H1 (cell line): ENCODE measurements at regions not wholly inside any gene's neighbourhood (a gene's known extent, or its start where the extent isn't known, plus 50 kb on each side); places are given as distances from the start of the nearest gene placed in this dataset.

Source experiments
- CTCF ChIA-PET: fragments of 300-600 bp; sonication (Branson Sonifier 250); formaldehyde crosslinking; loops from one replicate; lab custom pipeline; 2021; ENCODE audit not compliant: partially characterized antibody; lab: Charles Lee
- POLR2A ChIA-PET: fragments of 300-600 bp; sonication (Branson Sonifier 250); formaldehyde crosslinking; loops from one replicate; lab custom pipeline; 2021; ENCODE audit warnings: inconsistent platforms; ENCODE audit not compliant: partially characterized antibody; lab: Charles Lee
- DNase-seq, 2 experiments: peaks; one replicate each; pipeline versions ENCODE4 v3.0.0 to v3.0.0-alpha.2; 2010 to 2022; ENCODE audit warnings: low spot score in 2 of 2, low read depth in 1 of 2, mixed read lengths in 1 of 2
- FAIRE-seq: peaks from 2 replicates; lab custom pipeline; 2011; peaks lifted over from hg19 to GRCh38; lab: Jason Lieb, UNC
- H2AFZ ChIP-seq: 2 replicates; pipeline ENCODE4 v1.8.1; 2012; ENCODE audit warnings: low read length, inconsistent platforms
- H2AK5ac ChIP-seq: 2 replicates; pipeline ENCODE4 v1.6.1; 2013; ENCODE audit warnings: low read depth, low read length
- H2BK120ac ChIP-seq: replicated peaks from 2 replicates; pipeline ENCODE3; 2013; ENCODE audit warnings: low read depth, low read length, inconsistent platforms
- H2BK12ac ChIP-seq: 2 replicates; pipeline ENCODE4 v1.6.1; 2013; ENCODE audit warnings: low read depth, low read length
- H2BK15ac ChIP-seq: 2 replicates; pipeline ENCODE4 v1.6.1; 2013; ENCODE audit warnings: low read length
- H2BK20ac ChIP-seq: 2 replicates; pipeline ENCODE4 v1.6.1; 2013; ENCODE audit warnings: low read length
- H2BK5ac ChIP-seq: 2 replicates; pipeline ENCODE4 v1.6.1; 2013; ENCODE audit warnings: low read depth, low read length
- H3K14ac ChIP-seq: 2 replicates; pipeline ENCODE4 v1.6.1; 2013; ENCODE audit warnings: inconsistent platforms; ENCODE audit not compliant: insufficient read length
- H3K18ac ChIP-seq: 2 replicates; pipeline ENCODE4 v1.6.1; 2013; ENCODE audit warnings: low read length; ENCODE audit errors: extremely low read depth
- H3K23ac ChIP-seq: 2 replicates; pipeline ENCODE4 v1.6.1; 2013; ENCODE audit warnings: inconsistent platforms; ENCODE audit not compliant: insufficient read length
- H3K23me2 ChIP-seq: 2 replicates; pipeline ENCODE4 v1.6.1; 2013; ENCODE audit warnings: low read depth, low read length
- H3K27ac ChIP-seq: 2 replicates; pipeline ENCODE4 v1.6.1; 2011; ENCODE audit warnings: low read depth, low read length, inconsistent platforms
- H3K27me3 ChIP-seq, 4 experiments: replicated peaks in 1 of 4; 1 replicate in 1 of 4; 2 replicates in 3 of 4; pipeline versions ENCODE4 v1.6.1 to v1.8.1; 2011 to 2013; ENCODE audit warnings: low read length in 3 of 4, mild to moderate bottlenecking in 3 of 4, inconsistent platforms in 2 of 4, mixed read lengths in 2 of 4, moderate library complexity in 1 of 4; ENCODE audit not compliant: control insufficient read depth in 3 of 4, insufficient read depth in 3 of 4; ENCODE audit errors: extremely low read depth in 1 of 4
- H3K36me3 ChIP-seq, 4 experiments: 2 replicates each; pipeline versions ENCODE4 v1.6.1 to v1.8.1; 2011 to 2013; ENCODE audit warnings: mild to moderate bottlenecking in 4 of 4, low read length in 3 of 4, moderate library complexity in 2 of 4, control low read depth in 1 of 4, inconsistent platforms in 1 of 4; ENCODE audit not compliant: insufficient read depth in 4 of 4, control insufficient read depth in 2 of 4
- H3K4ac ChIP-seq: replicated peaks from 2 replicates; pipeline ENCODE3; 2013; ENCODE audit warnings: low read length, low read depth, mixed read lengths, inconsistent platforms; ENCODE audit not compliant: insufficient read length
- H3K4me1 ChIP-seq, 4 experiments: replicated peaks in 1 of 4; 1 replicate in 1 of 4; 2 replicates in 3 of 4; pipeline versions ENCODE4 v1.6.1 to v1.8.1; 2011 to 2013; ENCODE audit warnings: low read length in 3 of 4, inconsistent platforms in 2 of 4, mixed read lengths in 1 of 4; ENCODE audit not compliant: insufficient read depth in 4 of 4, control insufficient read depth in 3 of 4
- H3K4me2 ChIP-seq, 2 experiments: 2 replicates each; pipeline versions ENCODE4 v1.6.1 to v1.8.1; 2011 to 2013; ENCODE audit warnings: low read depth in 2 of 2, low read length in 2 of 2, control low read depth in 1 of 2, inconsistent platforms in 1 of 2, mild to moderate bottlenecking in 1 of 2; ENCODE audit not compliant: insufficient read depth in 1 of 2
- H3K4me3 ChIP-seq, 4 experiments: fragments of 200-600, 300-600 bp in 1 of 4; sonication (generic), shearing (Covaris generic), sonication (Bioruptor Twin) in 1 of 4; 2 replicates each; pipeline versions ENCODE4 v1.5.1 to v1.8.1; 2011 to 2016; ENCODE audit warnings: low read length in 4 of 4, low read depth in 3 of 4, control low read depth in 2 of 4, inconsistent platforms in 2 of 4, mild to moderate bottlenecking in 2 of 4, mixed read lengths in 1 of 4, moderate library complexity in 1 of 4; ENCODE audit not compliant: insufficient read depth in 2 of 4; ENCODE audit errors: extremely low read depth in 1 of 4
- H3K56ac ChIP-seq: replicated peaks from 2 replicates; pipeline ENCODE3; 2013; ENCODE audit warnings: low read depth, mild to moderate bottlenecking, mixed read lengths, low read length, inconsistent platforms; ENCODE audit not compliant: insufficient read length
- H3K79me1 ChIP-seq: 2 replicates; pipeline ENCODE4 v1.6.1; 2013; ENCODE audit warnings: low read depth, low read length, control low read depth
- H3K79me2 ChIP-seq, 2 experiments: 2 replicates each; pipeline versions ENCODE4 v1.6.1 to v1.8.1; 2012 to 2013; ENCODE audit warnings: low read length in 2 of 2, mild to moderate bottlenecking in 2 of 2, inconsistent platforms in 1 of 2; ENCODE audit not compliant: insufficient read depth in 2 of 2, control insufficient read depth in 1 of 2
- H3K9ac ChIP-seq, 4 experiments: replicated peaks in 1 of 4; 1 replicate in 1 of 4; 2 replicates in 3 of 4; pipeline versions ENCODE4 v1.6.1 to v1.8.1; 2011 to 2013; ENCODE audit warnings: low read depth in 3 of 4, low read length in 3 of 4, control low read depth in 2 of 4, mild to moderate bottlenecking in 2 of 4, moderate library complexity in 2 of 4, inconsistent platforms in 1 of 4; ENCODE audit errors: extremely low read depth in 1 of 4
- H3K9me3 ChIP-seq, 2 experiments: 2 replicates each; pipeline versions ENCODE4 v1.6.1 to v1.8.1; 2012 to 2013; ENCODE audit warnings: mild to moderate bottlenecking in 2 of 2, moderate library complexity in 2 of 2, control low read depth in 1 of 2, inconsistent platforms in 1 of 2, low read depth in 1 of 2, low read length in 1 of 2, mixed read lengths in 1 of 2; ENCODE audit not compliant: insufficient read depth in 2 of 2
- H4K20me1 ChIP-seq, 2 experiments: replicated peaks in 1 of 2; 2 replicates each; pipeline versions ENCODE3 to v1.8.1; 2011 to 2013; ENCODE audit warnings: inconsistent platforms in 2 of 2, low read length in 2 of 2, mild to moderate bottlenecking in 1 of 2; ENCODE audit not compliant: insufficient read depth in 2 of 2, control insufficient read depth in 1 of 2
- H4K5ac ChIP-seq: 2 replicates; pipeline ENCODE4 v1.6.1; 2013; ENCODE audit warnings: low read length, low read depth, mixed read lengths, inconsistent platforms; ENCODE audit not compliant: insufficient read length
- H4K8ac ChIP-seq: 2 replicates; pipeline ENCODE4 v1.8.0; 2013; ENCODE audit warnings: mild to moderate bottlenecking, moderate library complexity, low read length, inconsistent platforms; ENCODE audit not compliant: insufficient read depth; ENCODE audit errors: extremely low read depth
- H4K91ac ChIP-seq: replicated peaks from 2 replicates; pipeline ENCODE3; 2013; ENCODE audit warnings: low read length, mixed read lengths, inconsistent platforms; ENCODE audit not compliant: insufficient read length
- CEBPB ChIP-seq: IDR thresholded peaks from 2 replicates; pipeline ENCODE4 v1.6.1; 2012; ENCODE audit warnings: low read depth, low read length
- KDM1A ChIP-seq: fragments of 200-600, 300-600 bp; sonication (generic); IDR thresholded peaks from 2 replicates; pipeline ENCODE4 v1.7.1; 2016; ENCODE audit warnings: mild to moderate bottlenecking, low read length, borderline replicate concordance
- SP4 ChIP-seq: IDR thresholded peaks from 2 replicates; pipeline ENCODE4 v1.6.1; 2012; ENCODE audit warnings: low read length, inconsistent platforms
- TBP ChIP-seq: IDR thresholded peaks from 2 replicates; pipeline ENCODE4 v1.6.1; 2011; ENCODE audit warnings: low read depth, low read length, improper control_type of control experiment
- WGBS, 2 experiments: shearing (Covaris generic) in 1 of 2; methylation state at CpG; one replicate each; pipeline versions ENCODE4 v1.1.6 to v1.1.7; 2013 to 2015; ENCODE audit warnings: low lambda C conversion rate in 2 of 2, mixed read lengths in 2 of 2, inconsistent platforms in 1 of 2, low coverage in 1 of 2, missing lambda C conversion rate in 1 of 2; ENCODE audit not compliant: insufficient replicate concordance in 2 of 2, insufficient coverage in 1 of 2, insufficient read length in 1 of 2; ENCODE audit errors: extremely low coverage in 1 of 2, missing lambda C conversion rate in 1 of 2; 5-methylcytosine and 5-hydroxymethylcytosine counted together

- Histone ChIP-seq H3K14ac (no peak overlapping the region), H3K36me3 (no peaks in the 10 kb centered on the region), H2AK5ac (no peak overlapping the region), H3K79me1 (no peaks in the 10 kb centered on the region), H3K27ac (no peak overlapping the region), H4K5ac (no peak overlapping the region), H3K4ac (no peak overlapping the region), H4K8ac (no peak overlapping the region), H3K4me1 (no peaks in the 10 kb centered on the region), H3K4me3 (no peak overlapping the region), H3K4me2 (no peak overlapping the region), H3K23ac (no peak overlapping the region), H4K20me1 (no peaks in the 10 kb centered on the region), H2BK5ac (no peak overlapping the region), H3K27me3 (no peaks in the 10 kb centered on the region), H3K79me2 (no peaks in the 10 kb centered on the region), H3K9ac (no peak overlapping the region), H2BK20ac (no peak overlapping the region), H2BK120ac (no peak overlapping the region), H2BK12ac (no peak overlapping the region), H3K9me3 (no peaks in the 10 kb centered on the region), H4K91ac (no peak overlapping the region), H3K23me2 (no peaks in the 10 kb centered on the region), H3K56ac (no peak overlapping the region), H2AFZ (no peak overlapping the region), H3K18ac (no peak overlapping the region), H2BK15ac (no peak overlapping the region)
- ChIA-PET CTCF (no interaction called here), POLR2A (no interaction called here)
- 87% methylated on average over 1 of the region's 1 CpG; no CpG with 5 or more reads in 1 of the 2 experiments for WGBS, 2 experiments
- no peak for TF ChIP-seq CEBPB
- TF ChIP-seq TBP, result no peak
- no peak for TF ChIP-seq KDM1A
- TF ChIP-seq SP4, result no peak
- FAIRE-seq (no peak), DNase-seq (no peak)
Observed at GRCh38 chr7:110502888-110503465, 588.0 kb upstream of the LRRN3 start.
